HepG2 (cell line): ENCODE measurements at regions not wholly inside any gene's neighbourhood (a gene's known extent, or its start where the extent isn't known, plus 50 kb on each side); places are given as distances from the start of the nearest gene placed in this dataset.

ENCODE experiments used
- MXI1 ChIP-seq: IDR thresholded peaks from 3 replicates; pipeline ENCODE4 v1.6.1; 2012; ENCODE audit warnings: low read depth, low read length, inconsistent platforms, borderline replicate concordance
- ZBTB14 ChIP-seq: sonication (generic); formaldehyde crosslinking; IDR thresholded peaks from 2 replicates; pipeline ENCODE4 v1.4.0; 2020; ENCODE audit warnings: missing genetic modification reagents

- TF ChIP-seq ZBTB14 (CRISPR knock-in tag) (no peak), MXI1 (no peak)
These were observed 183.2 kb upstream of the SESN3 start for GRCh38 chr11:95414217-95414616.
